ENCODE measurements at regions not wholly inside any gene's neighbourhood (a gene's known extent, or its start where the extent isn't known, plus 50 kb on each side); places are given as distances from the start of the nearest gene placed in this dataset.

DNA sequence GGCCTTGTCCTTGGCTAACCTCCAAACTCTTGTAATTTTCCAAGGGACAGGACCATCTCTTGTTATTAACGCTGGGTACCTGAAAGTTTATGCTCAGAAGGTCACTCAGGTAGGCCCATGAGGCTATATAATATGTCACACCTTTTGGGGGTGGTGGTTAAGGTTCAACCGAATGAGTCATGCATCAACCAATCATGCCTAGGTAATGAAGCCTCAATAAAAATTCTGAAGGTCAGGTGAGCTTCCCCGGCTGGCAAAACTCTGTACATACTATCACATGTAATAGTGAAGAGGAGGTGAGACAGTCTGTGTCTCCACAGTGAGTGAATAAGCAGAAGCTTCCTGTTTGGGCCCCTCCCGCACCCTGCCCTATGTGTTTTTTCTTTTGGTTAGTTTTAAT lies 424.9 kb downstream of the PCDH17 start:
- TF ChIP-seq ARNTL (CRISPR knock-in tag; IDR thresholded peaks at IDR 0.05; ENCODE audit: borderline replicate concordance, low read depth) (no peak), ZFP3 (CRISPR knock-in tag; IDR thresholded peaks at IDR 0.05) (no peak), GLIS3 (CRISPR knock-in tag; IDR thresholded peaks at IDR 0.05) (no peak), RARB (CRISPR knock-in tag; IDR thresholded peaks at IDR 0.05) (no peak), ZFP30 (CRISPR knock-in tag; IDR thresholded peaks at IDR 0.05) (no peak), TCF4 (CRISPR knock-in tag; IDR thresholded peaks at IDR 0.05; ENCODE audit: borderline replicate concordance) (no peak)
- TF ChIP-seq, protein P1, sequence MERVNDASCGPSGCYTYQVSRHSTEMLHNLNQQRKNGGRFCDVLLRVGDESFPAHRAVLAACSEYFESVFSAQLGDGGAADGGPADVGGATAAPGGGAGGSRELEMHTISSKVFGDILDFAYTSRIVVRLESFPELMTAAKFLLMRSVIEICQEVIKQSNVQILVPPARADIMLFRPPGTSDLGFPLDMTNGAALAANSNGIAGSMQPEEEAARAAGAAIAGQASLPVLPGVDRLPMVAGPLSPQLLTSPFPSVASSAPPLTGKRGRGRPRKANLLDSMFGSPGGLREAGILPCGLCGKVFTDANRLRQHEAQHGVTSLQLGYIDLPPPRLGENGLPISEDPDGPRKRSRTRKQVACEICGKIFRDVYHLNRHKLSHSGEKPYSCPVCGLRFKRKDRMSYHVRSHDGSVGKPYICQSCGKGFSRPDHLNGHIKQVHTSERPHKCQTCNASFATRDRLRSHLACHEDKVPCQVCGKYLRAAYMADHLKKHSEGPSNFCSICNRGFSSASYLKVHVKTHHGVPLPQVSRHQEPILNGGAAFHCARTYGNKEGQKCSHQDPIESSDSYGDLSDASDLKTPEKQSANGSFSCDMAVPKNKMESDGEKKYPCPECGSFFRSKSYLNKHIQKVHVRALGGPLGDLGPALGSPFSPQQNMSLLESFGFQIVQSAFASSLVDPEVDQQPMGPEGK (CRISPR knock-in tag; IDR thresholded peaks at IDR 0.05; ENCODE audit: borderline replicate concordance): no peak
- TF ChIP-seq, protein P2, sequence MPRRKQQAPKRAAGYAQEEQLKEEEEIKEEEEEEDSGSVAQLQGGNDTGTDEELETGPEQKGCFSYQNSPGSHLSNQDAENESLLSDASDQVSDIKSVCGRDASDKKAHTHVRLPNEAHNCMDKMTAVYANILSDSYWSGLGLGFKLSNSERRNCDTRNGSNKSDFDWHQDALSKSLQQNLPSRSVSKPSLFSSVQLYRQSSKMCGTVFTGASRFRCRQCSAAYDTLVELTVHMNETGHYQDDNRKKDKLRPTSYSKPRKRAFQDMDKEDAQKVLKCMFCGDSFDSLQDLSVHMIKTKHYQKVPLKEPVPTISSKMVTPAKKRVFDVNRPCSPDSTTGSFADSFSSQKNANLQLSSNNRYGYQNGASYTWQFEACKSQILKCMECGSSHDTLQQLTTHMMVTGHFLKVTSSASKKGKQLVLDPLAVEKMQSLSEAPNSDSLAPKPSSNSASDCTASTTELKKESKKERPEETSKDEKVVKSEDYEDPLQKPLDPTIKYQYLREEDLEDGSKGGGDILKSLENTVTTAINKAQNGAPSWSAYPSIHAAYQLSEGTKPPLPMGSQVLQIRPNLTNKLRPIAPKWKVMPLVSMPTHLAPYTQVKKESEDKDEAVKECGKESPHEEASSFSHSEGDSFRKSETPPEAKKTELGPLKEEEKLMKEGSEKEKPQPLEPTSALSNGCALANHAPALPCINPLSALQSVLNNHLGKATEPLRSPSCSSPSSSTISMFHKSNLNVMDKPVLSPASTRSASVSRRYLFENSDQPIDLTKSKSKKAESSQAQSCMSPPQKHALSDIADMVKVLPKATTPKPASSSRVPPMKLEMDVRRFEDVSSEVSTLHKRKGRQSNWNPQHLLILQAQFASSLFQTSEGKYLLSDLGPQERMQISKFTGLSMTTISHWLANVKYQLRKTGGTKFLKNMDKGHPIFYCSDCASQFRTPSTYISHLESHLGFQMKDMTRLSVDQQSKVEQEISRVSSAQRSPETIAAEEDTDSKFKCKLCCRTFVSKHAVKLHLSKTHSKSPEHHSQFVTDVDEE (CRISPR knock-in tag; IDR thresholded peaks at IDR 0.05): no peak
- TF ChIP-seq, protein P3, sequence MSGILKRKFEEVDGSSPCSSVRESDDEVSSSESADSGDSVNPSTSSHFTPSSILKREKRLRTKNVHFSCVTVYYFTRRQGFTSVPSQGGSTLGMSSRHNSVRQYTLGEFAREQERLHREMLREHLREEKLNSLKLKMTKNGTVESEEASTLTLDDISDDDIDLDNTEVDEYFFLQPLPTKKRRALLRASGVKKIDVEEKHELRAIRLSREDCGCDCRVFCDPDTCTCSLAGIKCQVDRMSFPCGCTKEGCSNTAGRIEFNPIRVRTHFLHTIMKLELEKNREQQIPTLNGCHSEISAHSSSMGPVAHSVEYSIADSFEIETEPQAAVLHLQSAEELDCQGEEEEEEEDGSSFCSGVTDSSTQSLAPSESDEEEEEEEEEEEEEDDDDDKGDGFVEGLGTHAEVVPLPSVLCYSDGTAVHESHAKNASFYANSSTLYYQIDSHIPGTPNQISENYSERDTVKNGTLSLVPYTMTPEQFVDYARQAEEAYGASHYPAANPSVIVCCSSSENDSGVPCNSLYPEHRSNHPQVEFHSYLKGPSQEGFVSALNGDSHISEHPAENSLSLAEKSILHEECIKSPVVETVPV (CRISPR knock-in tag; IDR thresholded peaks at IDR 0.05): no peak

Measured in SK-N-SH treated with all-trans-retinoic acid at 6 μM for 48 hours (cell line).